Naive B cell (primary cell): ENCODE measurements at regions not wholly inside any gene's neighbourhood (a gene's known extent, or its start where the extent isn't known, plus 50 kb on each side); places are given as distances from the start of the nearest gene placed in this dataset.
A peak's percentile ranks its signal among the peaks of the same experiment; 100 is the strongest.

Experiments
- ATAC-seq, 2 donors: fragments of 150-1000 bp; cut with Tn5 transposase; 2 replicates each; pipeline ENCODE4 v1.10.0; 2021; ENCODE audit warnings: low read depth in 2 of 2, mild to moderate bottlenecking in 2 of 2, moderate library complexity in 2 of 2
- DNase-seq: peaks from one replicate; pipeline ENCODE4 v3.0.0; 2022
- H3K27ac Mint-ChIP-seq, 6 donors: one replicate each; pipeline ENCODE4 v1.8.0; 2020 to 2022; ENCODE audit warnings: mild to moderate bottlenecking in 6 of 6, mixed read lengths in 6 of 6, moderate library complexity in 5 of 6, inconsistent platforms in 2 of 6
- H3K27me3 Mint-ChIP-seq, 3 donors: one replicate each; pipeline ENCODE4 v1.8.0; 2021 to 2022; ENCODE audit warnings: mixed read lengths in 3 of 3, mild to moderate bottlenecking in 1 of 3
- H3K36me3 Mint-ChIP-seq, 2 donors: one replicate each; pipeline ENCODE4 v1.8.0; 2020 to 2022; ENCODE audit warnings: mixed read lengths in 2 of 2, inconsistent platforms in 1 of 2, mild to moderate bottlenecking in 1 of 2
- H3K4me1 Mint-ChIP-seq, 3 donors: one replicate each; pipeline ENCODE4 v1.8.0; 2020 to 2022; ENCODE audit warnings: mixed read lengths in 3 of 3, inconsistent platforms in 1 of 3, mild to moderate bottlenecking in 1 of 3, moderate library complexity in 1 of 3
- H3K4me3 Mint-ChIP-seq, 8 donors: one replicate each; pipeline ENCODE4 v1.8.0; 2020 to 2022; ENCODE audit warnings: mild to moderate bottlenecking in 8 of 8, mixed read lengths in 8 of 8, moderate library complexity in 8 of 8, inconsistent platforms in 2 of 8
- H3K9me3 Mint-ChIP-seq, 7 donors: one replicate each; pipeline ENCODE4 v1.8.0; 2020 to 2022; ENCODE audit warnings: mixed read lengths in 7 of 7, mild to moderate bottlenecking in 5 of 7, inconsistent platforms in 2 of 7, moderate library complexity in 1 of 7

DNA sequence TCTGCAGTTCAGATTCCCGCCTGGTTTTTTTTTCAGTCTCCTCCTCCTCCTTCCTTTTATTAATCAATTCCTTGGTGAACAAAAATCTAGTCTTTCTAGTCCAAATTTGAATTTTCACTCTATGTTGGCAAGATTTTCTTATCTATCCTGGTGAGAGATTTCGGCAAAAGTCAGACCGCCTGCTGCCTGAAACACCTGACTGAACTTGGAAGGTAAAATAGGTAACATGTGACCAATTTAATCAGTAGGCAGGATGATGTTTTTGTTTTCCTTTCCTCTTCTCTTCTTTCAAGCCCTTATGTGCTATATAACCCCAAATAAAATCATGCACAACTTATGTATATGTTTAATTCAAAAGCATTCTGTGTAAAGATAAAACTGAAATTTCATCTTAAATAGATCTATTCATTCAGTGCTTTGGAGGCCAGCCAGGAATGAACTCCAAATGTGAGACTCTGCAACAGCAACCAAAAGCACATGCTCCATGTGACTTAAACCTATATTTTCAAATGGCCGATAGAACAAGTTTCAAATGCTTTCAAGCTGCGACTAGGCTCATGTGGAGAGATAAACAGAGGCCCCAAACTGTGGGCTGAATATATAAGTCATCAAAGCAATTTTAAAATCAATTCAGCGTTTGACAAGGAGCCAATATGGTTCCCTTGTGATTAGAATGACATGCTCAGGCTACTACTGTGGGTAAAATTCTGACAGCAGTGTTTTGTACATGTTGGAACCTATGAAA lies 100.4 kb upstream of the SEMA6A start:
- peaks cover 0 to 2% (median 0%) of the 10 kb centered on the region in 7 donors for H3K9me3 Mint-ChIP-seq
- no peak overlapping the region for H3K27ac Mint-ChIP-seq

GRCh38 chr5:116673453-116673852 lies 98.8 kb upstream of the SEMA6A start:
- H3K4me1 Mint-ChIP-seq = no peaks in the 10 kb centered on the region
- ATAC-seq (no peak), DNase-seq (no peak)
- peaks cover 0 to 4% (median 0%) of the 10 kb centered on the region in 3 donors for H3K27me3 Mint-ChIP-seq
- H3K27ac Mint-ChIP-seq = no peak overlapping the region
- H3K9me3 Mint-ChIP-seq = no peaks in the 10 kb centered on the region
- H3K4me3 Mint-ChIP-seq = no peak overlapping the region
- no peaks in the 10 kb centered on the region for H3K36me3 Mint-ChIP-seq

More for the DNA sequence above, 100.4 kb upstream of the SEMA6A start:
- DNase-seq = no peak
- ATAC-seq = no peak
- no peaks in the 10 kb centered on the region for H3K36me3 Mint-ChIP-seq
- H3K27me3 Mint-ChIP-seq = peaks cover 0 to 4% (median 0%) of the 10 kb centered on the region in 3 donors
- H3K4me1 Mint-ChIP-seq = no peaks in the 10 kb centered on the region
- H3K4me3 Mint-ChIP-seq = no peak overlapping the region

DNA sequence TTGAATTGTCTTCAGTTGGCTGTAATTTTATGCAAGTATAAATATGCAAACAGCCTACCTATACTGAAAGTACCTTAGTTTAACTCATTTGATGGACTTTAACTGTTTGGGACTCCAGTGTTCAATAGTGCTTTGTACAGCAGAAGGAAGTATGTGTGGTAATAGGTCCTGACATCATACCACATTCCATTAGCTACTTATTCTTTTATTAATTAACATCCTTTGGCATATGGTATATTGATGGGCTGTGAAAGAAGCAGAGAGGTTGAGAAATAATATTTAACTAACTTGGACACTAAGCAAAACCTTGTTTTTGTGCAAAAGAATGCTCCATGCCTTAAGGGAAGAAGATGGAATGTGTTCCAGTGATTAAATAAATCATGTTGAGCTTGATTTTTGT lies 97.6 kb upstream of the SEMA6A start:
- ATAC-seq (no peak), DNase-seq (no peak)
- Mint-ChIP-seq H3K4me3 (no peak overlapping the region), H3K9me3 (no peaks in the 10 kb centered on the region), H3K27me3 (peaks cover 0 to 9% (median 0%) of the 10 kb centered on the region in 3 donors), H3K27ac (no peak overlapping the region), H3K4me1 (no peaks in the 10 kb centered on the region), H3K36me3 (no peaks in the 10 kb centered on the region)

DNA sequence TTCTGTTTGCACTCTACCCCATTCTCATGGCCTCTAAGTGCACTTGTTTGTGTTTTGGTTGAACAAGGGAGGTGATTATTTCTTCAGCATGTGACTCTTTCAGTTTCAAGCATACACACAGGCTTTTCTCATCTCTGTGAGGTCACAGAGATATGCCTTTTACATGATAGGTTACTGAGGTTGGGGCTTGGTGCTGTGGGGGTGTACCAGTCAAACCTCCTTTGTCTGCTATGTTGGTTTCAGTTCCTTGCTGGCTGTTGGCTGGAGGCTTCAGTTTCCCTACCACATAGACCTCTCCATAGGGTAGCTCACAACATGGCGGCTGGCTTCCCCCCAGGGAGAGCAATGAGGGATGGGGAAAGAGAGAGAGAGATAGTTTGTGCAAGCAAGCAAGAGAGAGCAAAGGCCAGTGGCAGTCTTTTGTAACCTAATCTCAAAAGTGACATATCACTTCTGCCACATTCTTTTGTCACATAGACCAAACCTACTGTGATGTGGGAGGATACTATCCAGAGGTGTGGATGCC lies 96.7 kb upstream of the SEMA6A start:
- H3K9me3 Mint-ChIP-seq = no peaks in the 10 kb centered on the region
- H3K4me1 Mint-ChIP-seq = no peaks in the 10 kb centered on the region
- DNase-seq (no peak), ATAC-seq (peak; percentile 27 to 30)
- no peak overlapping the region for H3K4me3 Mint-ChIP-seq
- peak overlapping the region in 1 of 6 donors; percentile 19 for H3K27ac Mint-ChIP-seq
- peaks cover 0 to 9% (median under 1%) of the 10 kb centered on the region in 3 donors for H3K27me3 Mint-ChIP-seq
- no peaks in the 10 kb centered on the region for H3K36me3 Mint-ChIP-seq

DNA sequence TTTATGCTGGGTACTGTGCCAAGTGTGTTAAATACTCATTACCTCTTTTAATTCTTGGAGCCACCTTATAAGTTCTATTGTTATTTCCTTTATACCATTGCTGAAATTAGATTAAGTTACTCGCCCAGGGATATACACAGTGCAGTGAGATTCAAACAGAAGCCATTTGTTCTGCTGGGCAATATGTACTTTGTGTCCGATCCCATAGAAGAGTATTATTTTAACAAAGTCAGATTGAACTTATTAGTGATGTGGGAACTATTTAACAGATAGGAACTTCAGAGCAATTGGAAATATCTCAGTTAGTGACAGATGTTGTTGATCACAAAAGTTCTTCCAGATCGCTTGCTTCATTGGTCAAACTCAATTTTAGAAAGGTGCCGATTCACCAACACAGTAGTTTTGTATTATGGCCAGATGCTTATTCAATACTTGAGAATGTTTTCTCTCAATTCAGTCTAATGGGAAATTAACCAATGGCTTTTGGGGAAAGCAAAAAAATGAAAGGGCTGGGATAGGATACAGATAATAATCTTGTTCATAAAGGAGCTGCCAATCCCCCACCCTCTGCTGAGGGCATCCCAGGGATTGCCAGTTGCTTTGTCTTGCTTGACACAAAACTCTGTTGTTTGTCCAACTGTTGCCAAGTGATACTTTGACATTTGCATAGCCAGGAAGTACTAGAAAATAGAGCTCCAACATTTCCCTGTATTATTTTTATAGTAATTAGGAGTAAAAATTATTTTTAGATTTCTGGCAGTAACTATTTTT lies 94.8 kb upstream of the SEMA6A start:
- no peak overlapping the region for H3K4me3 Mint-ChIP-seq
- no peaks in the 10 kb centered on the region for H3K4me1 Mint-ChIP-seq
- no peak overlapping the region for H3K27ac Mint-ChIP-seq
- DNase-seq = no peak
- ATAC-seq = no peak
- H3K27me3 Mint-ChIP-seq = peaks cover 5 to 15% (median 9%) of the 10 kb centered on the region in 3 donors
- peaks cover 0 to 4% (median 0%) of the 10 kb centered on the region in 7 donors for H3K9me3 Mint-ChIP-seq
- H3K36me3 Mint-ChIP-seq = no peaks in the 10 kb centered on the region

- H3K4me3 Mint-ChIP-seq = no peak overlapping the region
- no peak for DNase-seq
- H3K4me1 Mint-ChIP-seq = no peaks in the 10 kb centered on the region
- H3K27me3 Mint-ChIP-seq = peaks cover 5 to 15% (median 9%) of the 10 kb centered on the region in 3 donors
- no peak overlapping the region for H3K27ac Mint-ChIP-seq
- ATAC-seq = no peak
- peaks cover 0 to 4% (median 0%) of the 10 kb centered on the region in 7 donors for H3K9me3 Mint-ChIP-seq
- H3K36me3 Mint-ChIP-seq = no peaks in the 10 kb centered on the region
These were observed 93.8 kb upstream of the SEMA6A start for GRCh38 chr5:116668390-116668789.

DNA sequence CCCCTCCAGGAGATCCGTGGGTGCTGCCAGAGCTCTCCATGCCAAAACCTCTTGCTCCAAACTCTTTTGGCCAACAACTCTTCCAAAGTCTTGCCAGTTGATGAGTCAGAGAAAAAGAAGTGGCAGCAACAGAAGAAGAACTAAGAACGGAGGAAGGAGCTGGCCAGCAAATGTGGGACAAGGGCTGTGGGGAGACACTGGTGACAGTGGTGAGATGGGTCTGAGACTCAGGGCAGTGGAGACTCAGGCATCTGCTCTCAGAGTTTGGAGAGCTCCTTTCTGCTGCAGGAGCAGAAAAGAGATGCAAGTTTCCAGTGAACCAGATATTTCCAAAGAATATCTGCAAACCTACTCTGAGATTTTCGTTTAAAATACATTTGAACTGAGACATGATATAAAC lies 92.3 kb upstream of the SEMA6A start:
- no peak for ATAC-seq
- no peak for DNase-seq
- Mint-ChIP-seq H3K4me3 (no peak overlapping the region), H3K36me3 (peaks cover 0 to 6% of the 10 kb centered on the region in 2 donors), H3K4me1 (no peaks in the 10 kb centered on the region), H3K27me3 (peaks cover 5 to 22% (median 9%) of the 10 kb centered on the region in 3 donors), H3K9me3 (peaks cover 4 to 8% (median 4%) of the 10 kb centered on the region in 7 donors), H3K27ac (no peak overlapping the region)

- Mint-ChIP-seq H3K27ac (peak overlapping the region in 1 of 6 donors; percentile 46), H3K4me3 (no peak overlapping the region), H3K9me3 (peaks cover 7 to 15% (median 10%) of the 10 kb centered on the region in 7 donors), H3K27me3 (peaks cover 5 to 22% (median 9%) of the 10 kb centered on the region in 3 donors), H3K4me1 (no peaks in the 10 kb centered on the region), H3K36me3 (peaks cover 0 to 6% of the 10 kb centered on the region in 2 donors)
- DNase-seq (no peak), ATAC-seq (no peak)
These were observed 90.4 kb upstream of the SEMA6A start for GRCh38 chr5:116664988-116665387.

DNA sequence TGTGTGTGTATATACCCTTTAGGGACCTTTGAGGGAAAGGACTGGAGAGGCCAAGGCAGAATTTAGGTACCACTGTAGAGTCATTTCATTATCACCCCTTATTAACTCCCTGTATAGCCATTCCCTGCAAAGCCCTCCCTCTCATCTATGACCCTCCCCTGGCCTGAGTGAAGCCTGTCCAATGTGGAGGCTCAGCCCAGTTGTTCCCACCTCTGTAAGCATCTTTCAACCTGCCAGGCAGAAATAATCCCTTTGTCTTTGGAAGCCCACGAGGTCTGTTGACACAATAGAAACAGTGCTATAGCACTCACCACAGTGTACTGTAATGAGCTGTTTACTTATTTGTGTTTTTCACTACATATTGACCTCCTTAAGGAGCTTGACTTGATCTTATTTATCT lies 88.5 kb upstream of the SEMA6A start:
- ATAC-seq = no peak
- no peaks in the 10 kb centered on the region for H3K4me1 Mint-ChIP-seq
- DNase-seq = no peak
- peaks cover 5 to 22% (median 16%) of the 10 kb centered on the region in 3 donors for H3K27me3 Mint-ChIP-seq
- peaks cover 7 to 15% (median 11%) of the 10 kb centered on the region in 7 donors for H3K9me3 Mint-ChIP-seq
- no peak overlapping the region for H3K27ac Mint-ChIP-seq
- H3K36me3 Mint-ChIP-seq = peaks cover 0 to 6% of the 10 kb centered on the region in 2 donors
- no peak overlapping the region for H3K4me3 Mint-ChIP-seq

DNA sequence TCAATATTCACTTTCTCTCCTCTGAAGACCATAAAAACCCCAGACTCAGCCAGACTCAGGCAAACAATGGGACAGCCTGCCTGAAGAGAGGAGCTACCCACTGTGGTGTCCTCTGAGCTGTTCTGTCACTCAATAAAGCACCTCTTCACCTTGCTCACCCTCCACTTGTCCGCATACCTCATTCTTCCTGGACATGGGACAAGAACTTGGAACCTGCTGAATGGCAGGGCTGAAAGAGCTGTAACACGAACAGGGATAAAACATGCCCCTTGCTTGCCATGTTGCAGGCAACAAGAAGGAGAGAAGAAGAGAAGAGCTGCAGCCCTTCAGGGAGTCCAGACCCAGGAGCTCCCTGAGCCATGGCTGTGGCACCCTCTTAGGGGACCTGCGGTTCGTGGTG lies 86.8 kb upstream of the SEMA6A start:
- Mint-ChIP-seq H3K36me3 (peaks cover 0 to 6% of the 10 kb centered on the region in 2 donors), H3K27me3 (peaks cover 5 to 31% (median 16%) of the 10 kb centered on the region in 3 donors), H3K9me3 (peaks cover 7 to 15% (median 11%) of the 10 kb centered on the region in 7 donors), H3K27ac (no peak overlapping the region), H3K4me1 (no peaks in the 10 kb centered on the region), H3K4me3 (no peak overlapping the region)
- no peak for ATAC-seq
- no peak for DNase-seq

GRCh38 chr5:116660929-116661328 lies 86.3 kb upstream of the SEMA6A start:
- H3K4me1 Mint-ChIP-seq = no peaks in the 10 kb centered on the region
- peaks cover 7 to 15% (median 11%) of the 10 kb centered on the region in 7 donors for H3K9me3 Mint-ChIP-seq
- no peak for DNase-seq
- no peak overlapping the region for H3K4me3 Mint-ChIP-seq
- peaks cover 2 to 29% (median 14%) of the 10 kb centered on the region in 3 donors for H3K27me3 Mint-ChIP-seq
- H3K36me3 Mint-ChIP-seq = peaks cover 0 to 6% of the 10 kb centered on the region in 2 donors
- no peak overlapping the region for H3K27ac Mint-ChIP-seq
- ATAC-seq = no peak

DNA sequence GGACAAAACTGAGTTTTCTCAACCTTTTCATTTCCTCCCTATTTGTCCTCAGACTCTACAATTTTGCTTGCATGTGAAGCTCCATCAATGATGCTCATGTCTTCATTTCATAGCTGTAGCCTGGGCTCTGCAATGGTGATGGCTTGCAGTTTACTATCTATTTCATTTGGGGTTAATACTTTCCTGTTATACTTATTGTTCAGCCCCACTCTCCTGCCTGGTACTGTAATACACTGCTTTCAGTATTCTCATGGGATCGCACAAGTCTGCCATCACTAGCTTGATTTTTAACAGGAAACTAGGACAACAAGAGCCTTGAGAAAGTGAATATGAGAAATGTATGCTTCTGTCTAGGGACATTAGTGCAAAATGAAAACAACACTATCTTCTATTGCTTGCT lies 84.2 kb upstream of the SEMA6A start:
- no peaks in the 10 kb centered on the region for H3K4me1 Mint-ChIP-seq
- ATAC-seq (no peak), DNase-seq (no peak)
- peaks cover 7 to 15% (median 10%) of the 10 kb centered on the region in 7 donors for H3K9me3 Mint-ChIP-seq
- H3K27me3 Mint-ChIP-seq = peaks cover 0 to 18% (median 12%) of the 10 kb centered on the region in 3 donors
- peaks cover 0 to 6% of the 10 kb centered on the region in 2 donors for H3K36me3 Mint-ChIP-seq
- H3K27ac Mint-ChIP-seq = no peak overlapping the region
- H3K4me3 Mint-ChIP-seq = no peak overlapping the region

DNA sequence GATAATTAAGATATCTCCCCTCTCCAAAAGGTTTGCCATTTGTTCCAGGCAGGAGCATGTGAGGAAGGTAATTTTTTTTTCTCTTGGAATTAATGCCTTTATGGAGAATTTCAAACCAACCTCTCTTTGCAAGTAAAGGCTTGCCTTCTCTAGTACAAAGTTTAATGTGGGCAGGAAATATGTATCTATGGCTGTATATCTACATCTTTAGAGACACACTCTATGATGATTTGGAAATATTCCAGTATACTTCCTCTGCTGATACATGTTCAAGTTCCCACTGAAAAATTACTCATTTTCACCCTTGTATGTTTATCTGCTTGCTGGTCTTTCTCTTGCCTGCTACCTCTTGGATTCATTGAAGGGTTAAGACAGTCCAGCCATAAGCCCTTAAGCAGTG lies 83.5 kb upstream of the SEMA6A start:
- no peak for ATAC-seq

More for the DNA sequence above, 83.5 kb upstream of the SEMA6A start:
- H3K4me1 Mint-ChIP-seq = no peaks in the 10 kb centered on the region
- H3K27ac Mint-ChIP-seq = no peak overlapping the region
- DNase-seq = no peak
- H3K4me3 Mint-ChIP-seq = no peak overlapping the region
- peaks cover 7 to 15% (median 10%) of the 10 kb centered on the region in 7 donors for H3K9me3 Mint-ChIP-seq
- peaks cover 1 to 18% (median 12%) of the 10 kb centered on the region in 3 donors for H3K27me3 Mint-ChIP-seq
- peaks cover 0 to 6% of the 10 kb centered on the region in 2 donors for H3K36me3 Mint-ChIP-seq
